ENCODE measurements at regions not wholly inside any gene's neighbourhood (a gene's known extent, or its start where the extent isn't known, plus 50 kb on each side); places are given as distances from the start of the nearest gene placed in this dataset.

DNA sequence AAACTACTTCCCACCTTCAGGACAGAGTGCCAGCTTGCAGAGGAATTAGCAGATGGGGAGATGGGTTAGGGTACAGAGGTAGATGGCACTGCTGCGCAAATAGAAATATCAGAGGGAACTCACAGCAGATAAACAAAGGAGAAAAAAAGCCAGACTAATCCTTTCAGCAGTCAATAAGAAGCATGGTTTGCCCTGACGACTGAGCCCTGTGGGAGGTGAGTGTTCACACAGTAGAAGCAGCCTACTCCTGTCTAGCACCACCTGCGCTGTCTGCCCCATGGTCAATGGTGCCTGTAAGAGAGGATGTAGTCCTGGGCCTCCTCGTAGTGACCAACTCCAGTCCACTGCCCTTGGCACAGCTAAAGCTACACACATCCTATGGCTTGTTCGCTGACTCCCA lies 174.1 kb downstream of the IBTK start:
- Histone ChIP-seq H2BK120ac (replicated peaks; ENCODE audit: low read depth, low read length) (no peak overlapping the region), H3K79me1 (ENCODE audit: low read depth, low read length) (no peaks in the 10 kb centered on the region), H3K27ac (ENCODE audit: low read depth, low read length) (no peak overlapping the region), H3K79me2 (ENCODE audit: control insufficient read depth in 1 of 2, insufficient read depth in 2 of 2, low read length in 2 of 2) (no peaks in the 10 kb centered on the region), H2BK12ac (ENCODE audit: low read depth, low read length) (no peak overlapping the region), H4K5ac (ENCODE audit: insufficient read length, low read depth, low read length) (no peak overlapping the region), H2AFZ (ENCODE audit: low read length) (no peak overlapping the region), H3K56ac (replicated peaks; ENCODE audit: insufficient read length, low read depth, low read length) (no peak overlapping the region), H3K18ac (ENCODE audit: extremely low read depth, low read length) (no peak overlapping the region), H3K23ac (ENCODE audit: insufficient read length) (no peak overlapping the region), H3K4ac (replicated peaks; ENCODE audit: insufficient read length, low read depth, low read length) (no peak overlapping the region), H3K27me3 (replicated peaks in 1 of 4; ENCODE audit: control insufficient read depth in 3 of 4, extremely low read depth in 1 of 4, insufficient read depth in 3 of 4, low read length in 3 of 4) (peaks cover 0 to 1% (median 0%) of the 10 kb centered on the region in 4 experiments; a peak in 1 of 7 replicates), H4K8ac (ENCODE audit: extremely low read depth, insufficient read depth, low read length) (no peak overlapping the region), H3K4me2 (ENCODE audit: insufficient read depth in 1 of 2, low read depth in 2 of 2, low read length in 2 of 2) (no peak overlapping the region), H3K4me3 (ENCODE audit: extremely low read depth in 1 of 4, insufficient read depth in 2 of 4, low read depth in 3 of 4, low read length in 4 of 4) (no peak overlapping the region), H3K36me3 (ENCODE audit: control insufficient read depth in 2 of 4, insufficient read depth in 4 of 4, low read length in 3 of 4) (no peaks in the 10 kb centered on the region), H2BK15ac (ENCODE audit: low read length) (no peak overlapping the region), H2BK5ac (ENCODE audit: low read depth, low read length) (no peak overlapping the region), H3K4me1 (replicated peaks in 1 of 4; ENCODE audit: control insufficient read depth in 3 of 4, insufficient read depth in 4 of 4, low read length in 3 of 4) (no peaks in the 10 kb centered on the region), H2BK20ac (ENCODE audit: low read length) (no peak overlapping the region), H3K9ac (replicated peaks in 1 of 4; ENCODE audit: extremely low read depth in 1 of 4, low read depth in 3 of 4, low read length in 3 of 4) (no peak overlapping the region), H3K23me2 (ENCODE audit: low read depth, low read length) (no peaks in the 10 kb centered on the region), H2AK5ac (ENCODE audit: low read depth, low read length) (no peak overlapping the region), H3K9me3 (ENCODE audit: insufficient read depth in 2 of 2, low read depth in 1 of 2, low read length in 1 of 2) (no peaks in the 10 kb centered on the region), H4K20me1 (replicated peaks in 1 of 2; ENCODE audit: control insufficient read depth in 1 of 2, insufficient read depth in 2 of 2, low read length in 2 of 2) (no peaks in the 10 kb centered on the region), H3K14ac (ENCODE audit: insufficient read length) (no peak overlapping the region), H4K91ac (replicated peaks; ENCODE audit: insufficient read length, low read length) (no peak overlapping the region)
- no peak for FAIRE-seq
- 81% methylated on average over 5 of the region's 5 CpGs; no CpG with 5 or more reads in 1 of the 2 experiments for WGBS, 2 experiments (ENCODE audit: extremely low coverage in 1 of 2, insufficient coverage in 1 of 2, insufficient read length in 1 of 2, insufficient replicate concordance in 2 of 2, low coverage in 1 of 2, low lambda C conversion rate in 2 of 2, missing lambda C conversion rate in 1 of 2)
- ChIA-PET POLR2A (ENCODE audit: partially characterized antibody) (no interaction called here), CTCF (ENCODE audit: partially characterized antibody) (interaction anchor here (1.7 to 2.6 kb wide), 2 partner anchors 10 to 14 kb away, joined by 6 read pairs; no protein-coding TSS in a partner anchor)
- DNase-seq (ENCODE audit: low read depth in 1 of 2, low spot score in 2 of 2): no peak
- TF ChIP-seq ZNF274 (IDR thresholded peaks at IDR 0.05; ENCODE audit: borderline replicate concordance, extremely low read depth, low read length) (no peak), SIX5 (IDR thresholded peaks at IDR 0.05; ENCODE audit: low read depth, low read length) (no peak), KDM1A (IDR thresholded peaks at IDR 0.05; ENCODE audit: borderline replicate concordance, low read length) (no peak), NRF1 (IDR thresholded peaks at IDR 0.05; ENCODE audit: low read depth, low read length) (no peak), PHF8 (conservative IDR thresholded peaks at IDR 0.05; ENCODE audit: low read depth, low read length) (no peak), CHD1 (IDR thresholded peaks at IDR 0.05; ENCODE audit: low read depth, low read length) (no peak), CREB1 (IDR thresholded peaks at IDR 0.05) (no peak), JUN (IDR thresholded peaks at IDR 0.05; ENCODE audit: low read depth, low read length) (no peak), YY1 (IDR thresholded peaks at IDR 0.05; ENCODE audit: low read depth, low read length) (no peak), POLR2AphosphoS5 (IDR thresholded peaks at IDR 0.05; ENCODE audit: low read depth, low read length) (no peak), SIN3A (conservative IDR thresholded peaks at IDR 0.05 in 1 of 2, IDR thresholded peaks at IDR 0.05 in 1 of 2; ENCODE audit: low read depth in 1 of 2, low read length in 2 of 2) (no peak), KDM5A (IDR thresholded peaks at IDR 0.05; ENCODE audit: low read length) (no peak)
- TF ChIP-seq, protein P1, sequence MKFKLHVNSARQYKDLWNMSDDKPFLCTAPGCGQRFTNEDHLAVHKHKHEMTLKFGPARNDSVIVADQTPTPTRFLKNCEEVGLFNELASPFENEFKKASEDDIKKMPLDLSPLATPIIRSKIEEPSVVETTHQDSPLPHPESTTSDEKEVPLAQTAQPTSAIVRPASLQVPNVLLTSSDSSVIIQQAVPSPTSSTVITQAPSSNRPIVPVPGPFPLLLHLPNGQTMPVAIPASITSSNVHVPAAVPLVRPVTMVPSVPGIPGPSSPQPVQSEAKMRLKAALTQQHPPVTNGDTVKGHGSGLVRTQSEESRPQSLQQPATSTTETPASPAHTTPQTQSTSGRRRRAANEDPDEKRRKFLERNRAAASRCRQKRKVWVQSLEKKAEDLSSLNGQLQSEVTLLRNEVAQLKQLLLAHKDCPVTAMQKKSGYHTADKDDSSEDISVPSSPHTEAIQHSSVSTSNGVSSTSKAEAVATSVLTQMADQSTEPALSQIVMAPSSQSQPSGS (IDR thresholded peaks at IDR 0.05; ENCODE audit: low read length): no peak
- TF ChIP-seq, protein P2, sequence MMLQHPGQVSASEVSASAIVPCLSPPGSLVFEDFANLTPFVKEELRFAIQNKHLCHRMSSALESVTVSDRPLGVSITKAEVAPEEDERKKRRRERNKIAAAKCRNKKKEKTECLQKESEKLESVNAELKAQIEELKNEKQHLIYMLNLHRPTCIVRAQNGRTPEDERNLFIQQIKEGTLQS (IDR thresholded peaks at IDR 0.05; ENCODE audit: insufficient read depth, low read depth, low read length): no peak

All from H1 (cell line).